H9 (cell line): ENCODE measurements at regions not wholly inside any gene's neighbourhood (a gene's known extent, or its start where the extent isn't known, plus 50 kb on each side); places are given as distances from the start of the nearest gene placed in this dataset.

Experiments used
- DNase-seq: peaks from one replicate; pipeline ENCODE4 v3.0.0-alpha.2; 2017
- H2AFZ ChIP-seq: one replicate; pipeline ENCODE4 v1.6.1; 2013; ENCODE audit warnings: mild to moderate bottlenecking, low read length, control low read depth, moderate library complexity
- H2AK5ac ChIP-seq: 2 replicates; pipeline ENCODE4 v1.6.1; 2013; ENCODE audit warnings: low read length, control low read depth, mixed read lengths; ENCODE audit not compliant: insufficient read length
- H2BK120ac ChIP-seq: one replicate; pipeline ENCODE4 v1.6.1; 2013; ENCODE audit warnings: low read depth, mild to moderate bottlenecking, low read length, control low read depth, inconsistent platforms; ENCODE audit not compliant: poor library complexity, severe bottlenecking
- H2BK12ac ChIP-seq: 2 replicates; pipeline ENCODE4 v1.6.1; 2013; ENCODE audit warnings: low read length, control low read depth, mixed read lengths, low read depth; ENCODE audit not compliant: insufficient read length
- H2BK15ac ChIP-seq: 2 replicates; pipeline ENCODE4 v1.6.1; 2013; ENCODE audit warnings: low read depth, low read length, control low read depth
- H2BK20ac ChIP-seq: one replicate; pipeline ENCODE4 v1.6.1; 2013; ENCODE audit warnings: low read depth, mild to moderate bottlenecking, low read length, control low read depth, inconsistent platforms; ENCODE audit not compliant: poor library complexity, severe bottlenecking
- H2BK5ac ChIP-seq: 2 replicates; pipeline ENCODE4 v1.6.1; 2013; ENCODE audit warnings: low read length, control low read depth, mixed read lengths; ENCODE audit not compliant: insufficient read length
- H3K14ac ChIP-seq: 2 replicates; pipeline ENCODE4 v1.6.1; 2013; ENCODE audit warnings: low read length, control low read depth; ENCODE audit not compliant: insufficient read depth
- H3K18ac ChIP-seq: 2 replicates; pipeline ENCODE4 v1.6.1; 2013; ENCODE audit warnings: low read depth, mild to moderate bottlenecking, mixed read lengths, low read length, control low read depth; ENCODE audit not compliant: insufficient read length
- H3K23ac ChIP-seq: 2 replicates; pipeline ENCODE4 v1.6.1; 2013; ENCODE audit warnings: low read length, control low read depth, mixed read lengths, low read depth; ENCODE audit not compliant: insufficient read length
- H3K23me2 ChIP-seq: 2 replicates; pipeline ENCODE4 v1.6.1; 2013; ENCODE audit warnings: low read depth, mild to moderate bottlenecking, mixed read lengths, low read length, control low read depth; ENCODE audit not compliant: insufficient read length, poor library complexity, severe bottlenecking
- H3K27ac ChIP-seq: 2 replicates; pipeline ENCODE4 v1.5.1; 2013; ENCODE audit warnings: low read length, control low read depth, mixed read lengths, low read depth; ENCODE audit not compliant: insufficient read length
- H3K27me3 ChIP-seq: 2 replicates; pipeline ENCODE4 v1.6.1; 2013; ENCODE audit warnings: low read length, control low read depth, inconsistent platforms; ENCODE audit not compliant: insufficient read depth
- H3K4ac ChIP-seq: 2 replicates; pipeline ENCODE4 v1.6.1; 2013; ENCODE audit warnings: low read depth, mild to moderate bottlenecking, control low read depth, inconsistent platforms, low read length, moderate library complexity
- H3K4me1 ChIP-seq: 2 replicates; pipeline ENCODE4 v1.6.1; 2013; ENCODE audit warnings: low read length, control low read depth, inconsistent platforms; ENCODE audit not compliant: insufficient read depth
- H3K4me2 ChIP-seq: 2 replicates; pipeline ENCODE4 v1.6.1; 2013; ENCODE audit warnings: low read length, control low read depth, mixed read lengths; ENCODE audit not compliant: insufficient read length, insufficient read depth
- H3K56ac ChIP-seq: 2 replicates; pipeline ENCODE4 v1.6.1; 2013; ENCODE audit warnings: low read depth, mild to moderate bottlenecking, mixed read lengths, low read length, control low read depth; ENCODE audit not compliant: insufficient read length
- H3K79me1 ChIP-seq: 2 replicates; pipeline ENCODE4 v1.6.1; 2013; ENCODE audit warnings: low read depth, mild to moderate bottlenecking, moderate library complexity, low read length, control low read depth, inconsistent platforms; ENCODE audit not compliant: insufficient read depth, poor library complexity, severe bottlenecking
- H3K79me2 ChIP-seq: 2 replicates; pipeline ENCODE4 v1.6.1; 2013; ENCODE audit warnings: low read length, control low read depth, inconsistent platforms; ENCODE audit not compliant: insufficient read depth
- H3K9ac ChIP-seq: 2 replicates; pipeline ENCODE4 v1.6.1; 2013; ENCODE audit warnings: low read length, control low read depth, mixed read lengths; ENCODE audit not compliant: insufficient read length; ENCODE audit errors: extremely low read depth
- H3K9me3 ChIP-seq: one replicate; pipeline ENCODE4 v1.6.1; 2013; ENCODE audit warnings: low read depth, low read length, inconsistent platforms; ENCODE audit not compliant: control insufficient read depth
- H3T11ph ChIP-seq: one replicate; pipeline ENCODE4 v1.6.1; 2013; ENCODE audit warnings: mild to moderate bottlenecking, low read length, control low read depth, inconsistent platforms
- H4K20me1 ChIP-seq: one replicate; pipeline ENCODE4 v1.6.1; 2013; ENCODE audit not compliant: control insufficient read depth, insufficient read length, insufficient read depth
- H4K5ac ChIP-seq: 2 replicates; pipeline ENCODE4 v1.6.1; 2013; ENCODE audit warnings: low read depth, mild to moderate bottlenecking, mixed read lengths, low read length, control low read depth; ENCODE audit not compliant: insufficient read length
- H4K8ac ChIP-seq: replicated peaks from 2 replicates; pipeline ENCODE4 v1.6.1; 2013; ENCODE audit warnings: low read length, control low read depth, mixed read lengths, low read depth; ENCODE audit not compliant: insufficient read length
- H4K91ac ChIP-seq: 2 replicates; pipeline ENCODE4 v1.6.1; 2013; ENCODE audit warnings: low read depth, mild to moderate bottlenecking, moderate library complexity, mixed read lengths, low read length, control low read depth; ENCODE audit not compliant: insufficient read length
- H3K27ac Mint-ChIP-seq, 3 experiments: 2 replicates in 2 of 3; 3 replicates in 1 of 3; pipeline ENCODE4 v1.8.0; 2020 to 2021; ENCODE audit warnings: mixed read lengths in 3 of 3, mild to moderate bottlenecking in 1 of 3, moderate library complexity in 1 of 3
- H3K27me3 Mint-ChIP-seq: 2 replicates; pipeline ENCODE4 v1.8.0; 2021; ENCODE audit warnings: low read depth, mild to moderate bottlenecking, moderate library complexity, mixed read lengths
- H3K36me3 Mint-ChIP-seq, 3 experiments: 2 replicates in 2 of 3; 3 replicates in 1 of 3; pipeline ENCODE4 v1.8.0; 2020 to 2021; ENCODE audit warnings: low read depth in 3 of 3, mixed read lengths in 3 of 3; ENCODE audit not compliant: insufficient read depth in 1 of 3
- H3K4me1 Mint-ChIP-seq, 2 experiments: 2 replicates each; pipeline ENCODE4 v1.8.0; 2020; ENCODE audit warnings: mixed read lengths in 2 of 2
- H3K4me3 Mint-ChIP-seq, 2 experiments: 2 replicates in 1 of 2; 3 replicates in 1 of 2; pipeline ENCODE4 v1.8.0; 2020 to 2021; ENCODE audit warnings: mild to moderate bottlenecking in 2 of 2, mixed read lengths in 2 of 2, moderate library complexity in 1 of 2
- H3K9me3 Mint-ChIP-seq, 2 experiments: 2 replicates in 1 of 2; 3 replicates in 1 of 2; pipeline ENCODE4 v1.8.0; 2020; ENCODE audit warnings: mild to moderate bottlenecking in 2 of 2, mixed read lengths in 2 of 2, moderate library complexity in 1 of 2
- TF ChIP-seq, protein P1 (sequence below): fragments of 200-600 bp; sonication (generic); conservative IDR thresholded peaks from 3 replicates; pipeline ENCODE4 v1.8.0; 2021; ENCODE audit warnings: antibody characterized with exemption, mild to moderate bottlenecking

DNA sequence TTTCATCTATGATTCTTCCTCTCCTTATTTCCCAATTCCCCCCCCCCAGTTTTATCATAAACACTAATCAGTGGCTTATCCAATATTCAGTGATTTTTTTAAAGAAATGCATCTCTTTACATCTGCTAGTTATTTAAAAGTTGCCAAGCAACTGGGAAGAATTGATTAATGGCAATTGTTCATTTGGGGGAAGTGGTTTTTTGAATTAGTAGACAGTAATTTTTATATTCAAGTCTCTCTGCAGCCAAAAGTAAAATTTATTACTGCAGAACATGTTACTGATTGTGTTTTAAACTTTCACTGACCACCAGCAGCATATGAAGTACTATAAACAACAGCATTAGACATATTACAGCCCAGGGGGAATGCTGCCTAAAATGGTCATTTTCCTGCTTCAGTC is 308.8 kb upstream of the NREP start:
- Histone ChIP-seq H2BK20ac (no peak overlapping the region), H3K4me2 (no peak overlapping the region), H3K23ac (no peak overlapping the region), H3K9ac (no peak overlapping the region), H2BK12ac (no peak overlapping the region), H3K27me3 (no peaks in the 10 kb centered on the region), H3K4ac (no peak overlapping the region), H3K23me2 (no peaks in the 10 kb centered on the region), H3K79me1 (no peaks in the 10 kb centered on the region), H4K5ac (no peak overlapping the region), H4K8ac (no peak overlapping the region), H4K91ac (no peak overlapping the region), H3K27ac (no peak overlapping the region), H3K9me3 (no peaks in the 10 kb centered on the region), H2AFZ (no peak overlapping the region), H3K79me2 (no peaks in the 10 kb centered on the region), H2BK15ac (no peak overlapping the region), H3K56ac (no peak overlapping the region), H3K18ac (no peak overlapping the region), H3K14ac (no peak overlapping the region), H3T11ph (no peak overlapping the region), H4K20me1 (no peaks in the 10 kb centered on the region), H3K4me1 (no peaks in the 10 kb centered on the region), H2AK5ac (no peak overlapping the region), H2BK5ac (no peak overlapping the region), H2BK120ac (no peak overlapping the region)
- peaks cover 7 to 13% of the 10 kb centered on the region in 2 experiments for H3K4me1 Mint-ChIP-seq
- H3K9me3 Mint-ChIP-seq = no peaks in the 10 kb centered on the region
- no peaks in the 10 kb centered on the region for H3K36me3 Mint-ChIP-seq
- H3K4me3 Mint-ChIP-seq = no peak overlapping the region
- no peak for DNase-seq
- TF ChIP-seq, protein P1, sequence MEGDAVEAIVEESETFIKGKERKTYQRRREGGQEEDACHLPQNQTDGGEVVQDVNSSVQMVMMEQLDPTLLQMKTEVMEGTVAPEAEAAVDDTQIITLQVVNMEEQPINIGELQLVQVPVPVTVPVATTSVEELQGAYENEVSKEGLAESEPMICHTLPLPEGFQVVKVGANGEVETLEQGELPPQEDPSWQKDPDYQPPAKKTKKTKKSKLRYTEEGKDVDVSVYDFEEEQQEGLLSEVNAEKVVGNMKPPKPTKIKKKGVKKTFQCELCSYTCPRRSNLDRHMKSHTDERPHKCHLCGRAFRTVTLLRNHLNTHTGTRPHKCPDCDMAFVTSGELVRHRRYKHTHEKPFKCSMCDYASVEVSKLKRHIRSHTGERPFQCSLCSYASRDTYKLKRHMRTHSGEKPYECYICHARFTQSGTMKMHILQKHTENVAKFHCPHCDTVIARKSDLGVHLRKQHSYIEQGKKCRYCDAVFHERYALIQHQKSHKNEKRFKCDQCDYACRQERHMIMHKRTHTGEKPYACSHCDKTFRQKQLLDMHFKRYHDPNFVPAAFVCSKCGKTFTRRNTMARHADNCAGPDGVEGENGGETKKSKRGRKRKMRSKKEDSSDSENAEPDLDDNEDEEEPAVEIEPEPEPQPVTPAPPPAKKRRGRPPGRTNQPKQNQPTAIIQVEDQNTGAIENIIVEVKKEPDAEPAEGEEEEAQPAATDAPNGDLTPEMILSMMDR = no peak
- H3K27ac Mint-ChIP-seq = no peak overlapping the region
- no peaks in the 10 kb centered on the region for H3K27me3 Mint-ChIP-seq
